ENCODE measurements at regions not wholly inside any gene's neighbourhood (a gene's known extent, or its start where the extent isn't known, plus 50 kb on each side); places are given as distances from the start of the nearest gene placed in this dataset.

DNA sequence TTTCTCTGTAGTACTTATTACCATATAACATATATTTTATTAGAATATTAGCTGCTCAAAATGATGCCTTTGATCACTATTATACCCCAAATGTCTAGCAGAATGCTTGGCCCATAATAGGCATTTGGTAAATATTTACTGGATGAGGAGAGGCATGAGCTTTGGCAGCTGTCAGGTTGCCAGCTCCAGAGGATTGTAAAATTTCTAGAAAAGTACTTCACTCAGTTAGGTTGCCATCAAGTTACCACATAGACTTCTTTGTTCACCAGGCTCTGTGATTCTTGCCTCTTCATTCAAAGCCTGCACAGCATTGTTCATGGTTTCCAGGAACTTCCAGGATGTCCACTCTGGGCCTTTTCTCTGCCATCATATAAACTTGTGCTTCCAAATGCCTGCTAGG, 582.8 kb downstream of the PDCD6IP start:
- DNase-seq (ENCODE audit: low spot score), result no peak

DNA sequence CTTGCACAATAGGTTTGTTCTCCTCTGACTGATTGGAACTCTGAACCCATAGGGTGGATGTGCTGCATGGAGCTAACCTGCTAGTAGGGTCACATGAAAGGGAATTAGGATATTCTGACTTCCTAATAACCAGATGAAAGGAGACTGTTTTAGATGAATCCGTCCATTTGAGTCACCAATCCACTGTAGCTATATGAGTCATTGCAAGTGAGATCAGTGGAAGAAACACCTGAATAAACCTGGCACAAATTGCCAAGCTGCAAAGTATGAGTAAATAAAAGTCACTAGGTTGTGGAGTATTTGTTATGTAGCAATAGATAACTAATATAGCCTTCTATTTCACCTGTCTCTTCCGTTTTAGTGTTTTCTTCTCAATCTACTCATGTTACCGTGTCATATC, 584.4 kb downstream of the PDCD6IP start:
- no peak for DNase-seq (ENCODE audit: low spot score)

- no peak for DNase-seq (ENCODE audit: low spot score)
Measured at GRCh38 chr3:34386309-34386708, 587.9 kb downstream of the PDCD6IP start.

DNA sequence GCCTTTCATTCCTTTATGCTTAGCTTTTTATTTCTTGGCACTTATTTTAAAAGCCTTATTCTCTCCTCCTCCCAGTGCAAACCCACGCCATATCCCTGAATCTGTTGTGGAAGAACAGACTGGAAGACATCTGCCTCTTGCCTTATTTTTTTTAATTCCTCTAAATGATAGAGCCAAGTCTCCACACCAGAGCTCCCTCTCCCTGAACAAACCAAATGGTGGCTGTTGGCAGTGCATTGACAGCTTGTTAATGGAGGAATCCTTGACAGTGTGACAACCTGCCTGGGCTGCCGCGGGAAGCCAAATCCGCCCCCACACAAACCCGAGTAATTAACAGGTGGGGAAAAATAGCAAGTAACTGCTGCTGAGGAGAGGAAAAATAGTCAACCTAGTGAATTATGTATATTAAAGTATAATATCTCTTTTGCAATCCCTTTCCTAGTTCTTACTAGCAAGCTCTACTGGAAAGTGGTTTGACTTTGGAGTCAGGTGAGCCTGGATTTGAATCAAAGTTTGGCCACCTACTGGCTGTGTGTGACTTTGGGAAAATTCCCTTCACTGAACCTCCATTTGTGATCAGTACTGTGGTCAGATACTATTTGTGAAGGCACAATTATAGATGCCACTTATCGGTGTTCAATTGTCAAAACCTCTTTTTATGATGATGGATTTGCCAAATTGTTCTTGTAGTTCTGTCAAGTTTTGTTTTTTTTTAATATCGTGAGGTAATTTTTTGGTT, 589.6 kb downstream of the PDCD6IP start:
- no peak for DNase-seq (ENCODE audit: low spot score)

- no peak for DNase-seq (ENCODE audit: low spot score)
Measured at GRCh38 chr3:34388830-34389229, 590.4 kb downstream of the PDCD6IP start.

DNA sequence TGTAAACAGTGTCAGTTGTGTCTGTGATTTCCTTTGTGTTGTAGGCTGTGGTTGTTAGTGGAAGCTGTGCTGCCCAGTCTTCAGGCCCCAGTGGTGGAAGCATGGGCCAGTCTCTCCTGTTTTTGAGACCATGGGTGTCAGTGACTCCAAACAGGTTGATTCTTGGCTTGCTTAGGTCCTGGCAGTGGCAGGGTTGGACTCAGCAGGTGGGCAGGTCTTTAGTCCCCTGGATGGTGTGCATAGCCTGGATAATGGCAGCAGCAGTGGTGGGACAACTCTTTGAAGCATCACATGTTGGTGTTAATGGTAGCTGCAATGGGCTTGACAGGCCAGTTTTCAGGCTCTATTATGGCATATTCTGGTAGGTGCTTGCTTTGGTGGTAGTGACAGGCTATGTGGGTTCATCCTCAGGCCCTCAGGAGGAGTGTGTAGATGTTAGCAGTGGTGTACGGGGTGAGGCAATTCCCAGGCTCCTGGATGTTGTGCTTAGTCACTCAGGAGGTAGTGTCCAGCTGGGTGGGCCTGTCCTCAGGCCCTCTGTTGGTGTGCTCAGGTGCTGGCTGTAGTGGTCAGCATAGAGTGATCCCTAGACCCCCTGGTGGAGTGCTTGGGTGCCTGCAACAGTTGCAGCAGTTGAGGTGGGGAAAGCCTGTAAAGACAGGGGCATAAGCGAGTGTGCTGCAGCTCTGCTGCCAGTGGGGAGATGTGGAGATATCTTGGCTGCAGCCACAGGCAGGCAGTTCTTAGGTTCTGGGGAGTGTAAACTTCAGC, 596.7 kb downstream of the PDCD6IP start:
- no peak for DNase-seq (ENCODE audit: low spot score)

- DNase-seq (ENCODE audit: low spot score), result no peak
Measured at GRCh38 chr3:34396288-34396687, 597.9 kb downstream of the PDCD6IP start.

GRCh38 chr3:34396956-34397355, 598.5 kb downstream of the PDCD6IP start:
- DNase-seq (ENCODE audit: low spot score), result no peak

- no peak for DNase-seq (ENCODE audit: low spot score)
Measured at GRCh38 chr3:34399401-34399800, 601.0 kb downstream of the PDCD6IP start.

DNA sequence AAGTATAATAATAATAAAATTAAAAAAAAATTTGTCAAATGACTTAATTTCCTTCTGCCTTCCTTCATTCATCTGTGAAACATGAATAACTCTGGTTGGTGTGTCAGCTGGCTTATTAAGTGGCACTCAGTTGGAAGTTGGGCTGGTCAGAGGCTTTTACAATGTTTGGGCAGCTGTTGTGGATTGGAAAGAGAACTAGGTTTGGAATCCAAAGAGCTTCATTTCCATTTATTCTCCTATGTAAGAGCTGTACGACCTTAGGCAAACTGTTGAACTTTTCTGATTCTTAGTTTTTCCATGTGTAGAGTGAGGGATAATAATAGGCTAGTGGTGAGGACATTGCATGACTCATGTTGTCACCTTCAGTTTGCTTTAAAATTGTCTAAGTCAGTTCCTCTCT, 606.7 kb downstream of the PDCD6IP start:
- no peak for DNase-seq (ENCODE audit: low spot score)

- no peak for DNase-seq (ENCODE audit: low spot score)
Measured at GRCh38 chr3:34407281-34407680, 608.9 kb downstream of the PDCD6IP start.

- DNase-seq (ENCODE audit: low spot score), result no peak
Measured at GRCh38 chr3:34408088-34408487, 609.7 kb downstream of the PDCD6IP start.

- DNase-seq (ENCODE audit: low spot score), result no peak
Measured at GRCh38 chr3:34411596-34411995, 613.2 kb downstream of the PDCD6IP start.

DNA sequence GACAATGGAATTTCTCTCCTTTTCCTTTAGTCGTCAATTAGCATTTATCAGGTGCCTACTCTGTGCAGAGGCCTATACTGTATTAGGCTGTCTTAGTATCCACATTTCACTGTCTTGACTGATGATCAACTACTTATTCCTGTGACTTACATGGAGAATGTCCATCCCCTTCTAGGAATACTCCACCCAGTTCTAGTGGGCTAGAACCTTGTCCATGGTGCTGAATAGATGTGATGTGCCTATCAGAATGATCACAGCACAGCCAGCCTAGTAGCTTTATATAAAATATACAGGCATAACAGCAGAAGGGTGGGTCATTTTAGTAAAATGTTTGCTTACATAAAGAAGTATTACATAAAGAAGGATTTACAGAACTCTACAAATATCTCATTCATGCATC, 621.4 kb downstream of the PDCD6IP start:
- peak; percentile 1 for DNase-seq (ENCODE audit: low spot score)

DNA sequence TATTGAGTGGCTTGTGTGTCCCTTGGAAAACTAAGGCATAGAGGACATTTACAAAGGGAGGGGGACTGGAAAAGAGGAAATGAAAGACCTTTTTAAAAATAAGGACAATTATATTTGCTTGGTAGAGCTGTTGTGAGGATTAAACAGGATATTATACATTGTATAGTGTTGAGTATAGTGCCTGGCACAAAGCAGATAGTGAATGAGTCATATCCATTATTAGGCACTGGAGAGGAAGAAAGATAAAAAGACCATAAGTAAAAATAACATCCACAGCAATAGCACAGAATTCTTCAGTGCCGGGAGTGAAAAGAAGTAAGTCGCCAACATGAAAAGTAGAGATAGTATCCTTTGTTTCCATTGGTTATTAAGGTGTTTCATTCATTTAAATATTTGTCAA, 623.3 kb downstream of the PDCD6IP start:
- no peak for DNase-seq (ENCODE audit: low spot score)

DNA sequence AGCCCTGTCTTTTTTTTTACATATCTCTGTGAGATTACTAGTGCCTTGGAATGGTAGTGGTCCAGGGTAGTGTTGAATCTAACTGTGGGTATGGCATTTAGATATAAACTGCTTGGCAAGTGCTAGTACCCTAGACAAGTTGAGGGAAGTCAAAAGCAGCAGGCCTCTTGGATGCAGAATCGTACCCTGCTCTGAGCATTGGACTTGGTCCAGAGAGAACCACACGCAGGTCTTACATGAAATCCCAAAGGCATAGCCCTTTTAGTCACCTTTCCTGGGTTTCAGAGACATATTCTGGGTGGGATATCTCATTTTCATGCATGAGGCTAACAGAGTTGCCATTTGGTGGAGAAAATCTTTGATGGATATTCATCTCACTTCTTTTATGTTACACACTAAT, 641.4 kb downstream of the PDCD6IP start:
- no peak for DNase-seq (ENCODE audit: low spot score)

DNA sequence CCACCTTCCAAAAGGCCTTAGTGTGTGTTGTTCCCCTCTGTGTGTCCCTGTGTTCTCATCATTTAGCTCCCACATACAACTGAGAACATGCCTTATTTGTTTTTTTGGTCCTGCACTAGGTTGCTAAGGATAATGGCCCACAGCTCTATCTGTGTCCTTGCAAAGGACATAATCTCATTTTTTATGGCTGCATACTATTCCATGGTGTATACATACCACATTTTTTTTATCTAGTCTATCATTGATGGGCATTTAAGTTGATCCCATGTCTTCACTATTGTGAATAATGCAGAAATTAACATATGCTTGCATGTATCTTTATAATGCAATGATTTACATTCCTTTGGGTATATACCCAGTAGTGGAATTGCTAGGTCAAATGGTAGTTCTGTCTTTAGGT, 645.7 kb downstream of the PDCD6IP start:
- DNase-seq (ENCODE audit: low spot score), result no peak

- no peak for DNase-seq (ENCODE audit: low spot score)
Measured at GRCh38 chr3:34449305-34449704, 650.9 kb downstream of the PDCD6IP start.

DNA sequence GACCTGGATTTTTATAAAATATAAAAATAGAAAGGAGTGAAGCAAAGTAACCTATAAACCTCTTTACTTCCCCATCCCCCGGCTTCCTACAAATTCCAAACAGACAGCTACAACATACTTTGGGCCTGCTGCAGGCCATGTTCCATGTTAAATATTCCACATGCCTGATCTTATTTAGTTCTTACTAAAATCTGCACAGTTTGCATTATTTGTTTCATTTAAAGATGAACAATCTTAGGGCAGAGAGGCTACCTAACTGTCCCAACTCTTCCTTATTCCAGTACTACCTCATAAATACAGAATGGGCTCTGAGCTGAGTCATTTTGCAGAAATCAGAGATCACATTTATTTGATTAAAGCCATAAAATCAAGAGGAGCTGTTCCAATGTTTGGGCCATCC, 665.0 kb downstream of the PDCD6IP start:
- no peak for DNase-seq (ENCODE audit: low spot score)

DNA sequence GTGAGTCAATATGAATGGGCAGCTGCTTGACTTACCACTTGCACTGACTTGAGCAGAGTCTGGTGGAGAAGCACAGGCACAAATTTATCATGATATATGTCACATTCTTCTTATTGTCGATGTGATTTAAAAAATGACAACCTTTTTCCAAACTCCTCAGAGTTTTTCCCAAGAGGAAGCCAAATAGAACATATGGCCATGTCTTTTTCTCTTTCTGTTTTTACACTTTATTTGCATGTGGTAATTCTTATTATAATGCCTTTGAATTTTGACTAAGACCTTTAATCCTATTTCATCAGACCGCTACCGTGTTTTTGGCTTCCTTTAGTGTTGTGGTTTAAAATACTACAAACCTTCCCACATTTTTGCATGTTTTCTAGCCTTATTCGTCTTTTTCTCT, 666.2 kb downstream of the PDCD6IP start:
- DNase-seq (ENCODE audit: low spot score), result no peak

GRCh38 chr3:34475851-34476250, 677.4 kb downstream of the PDCD6IP start:
- no peak for DNase-seq (ENCODE audit: low spot score)

- DNase-seq (ENCODE audit: low spot score), result no peak
Measured at GRCh38 chr3:34483311-34483887, 685.0 kb downstream of the PDCD6IP start.

DNA sequence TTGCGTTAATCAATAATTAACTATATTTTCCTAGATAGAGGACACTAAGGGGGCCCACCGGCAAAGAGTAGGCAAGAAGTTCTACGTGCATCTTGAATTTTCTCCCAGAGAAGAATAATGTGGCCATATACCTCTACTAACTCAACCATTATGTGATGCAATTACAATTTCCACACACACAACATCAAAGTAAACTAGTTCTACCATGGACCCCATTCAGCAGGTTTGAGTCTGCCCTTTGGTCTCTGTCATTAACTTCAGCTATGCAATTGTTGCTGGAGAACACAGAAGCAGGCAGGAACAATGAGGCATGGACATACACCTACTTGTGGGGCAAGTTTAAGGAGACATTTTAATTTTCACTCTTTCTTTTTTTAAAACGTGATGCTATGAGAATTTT, 705.9 kb downstream of the PDCD6IP start:
- DNase-seq (ENCODE audit: low spot score), result no peak

Data from hepatic stellate cell (primary cell).